HG02852 (cell line): ENCODE measurements at regions not wholly inside any gene's neighbourhood (a gene's known extent, or its start where the extent isn't known, plus 50 kb on each side); places are given as distances from the start of the nearest gene placed in this dataset.

ENCODE experiments used
- ATAC-seq: cut with Tn5 transposase; IDR thresholded peaks from one replicate; pipeline ENCODE4 v1.9.1; 2021; ENCODE audit warnings: mild to moderate bottlenecking, moderate library complexity; ENCODE audit not compliant: unreplicated experiment

DNA sequence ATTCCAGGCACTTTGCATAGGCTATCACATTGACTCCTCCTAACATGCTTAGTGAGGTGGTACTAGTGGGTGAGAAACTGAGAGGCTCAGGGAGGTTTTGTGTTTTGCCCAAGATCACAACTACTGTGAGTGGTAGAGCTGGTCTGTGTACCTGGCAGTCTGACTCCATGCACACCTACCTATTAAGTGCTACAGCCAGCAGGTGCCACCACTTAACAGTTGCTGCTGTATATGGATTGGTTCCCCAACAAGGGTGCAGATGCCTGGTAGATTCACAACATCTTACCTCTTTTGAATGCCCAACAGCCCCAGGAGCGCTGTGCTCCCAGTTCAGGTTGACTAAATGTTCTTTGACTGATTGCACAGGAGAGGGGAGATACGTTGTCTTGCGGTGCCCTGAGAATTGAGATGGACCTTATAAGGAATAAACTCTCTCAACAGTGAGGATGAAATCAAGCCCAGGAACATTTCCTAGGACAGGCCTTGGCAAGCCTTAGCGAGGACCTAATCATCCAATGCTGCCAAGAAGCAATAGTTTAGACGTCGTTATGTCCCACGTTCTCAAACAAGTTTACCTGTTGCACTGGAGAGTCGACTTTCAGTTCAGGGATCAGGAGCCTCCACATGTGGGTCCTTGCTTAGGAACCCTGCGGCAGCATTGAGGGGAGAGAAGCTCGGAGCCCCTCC is 78.9 kb upstream of the F3 start:
- no peak for ATAC-seq

DNA sequence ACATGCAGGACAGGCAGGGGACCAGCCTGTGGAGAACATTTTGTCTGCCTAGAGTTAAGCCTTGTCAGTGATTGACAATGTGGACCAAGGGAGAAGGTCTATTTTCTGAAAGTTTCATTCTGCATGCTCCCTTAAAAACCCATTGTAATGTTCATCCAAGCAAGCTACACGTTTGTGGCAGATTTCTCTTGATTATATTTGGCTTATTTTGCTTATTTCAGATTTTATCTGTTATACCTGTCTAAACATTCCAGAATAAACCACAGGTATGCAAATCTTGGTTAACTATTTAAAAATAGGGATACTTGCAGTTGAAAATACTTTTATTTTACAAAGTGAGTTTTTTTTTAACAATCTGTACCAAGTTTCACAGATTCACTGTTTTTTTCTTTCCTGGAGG is 78.2 kb upstream of the F3 start:
- no peak for ATAC-seq

- ATAC-seq = no peak
Observed at GRCh38 chr1:94617957-94618739, 76.6 kb upstream of the F3 start.

DNA sequence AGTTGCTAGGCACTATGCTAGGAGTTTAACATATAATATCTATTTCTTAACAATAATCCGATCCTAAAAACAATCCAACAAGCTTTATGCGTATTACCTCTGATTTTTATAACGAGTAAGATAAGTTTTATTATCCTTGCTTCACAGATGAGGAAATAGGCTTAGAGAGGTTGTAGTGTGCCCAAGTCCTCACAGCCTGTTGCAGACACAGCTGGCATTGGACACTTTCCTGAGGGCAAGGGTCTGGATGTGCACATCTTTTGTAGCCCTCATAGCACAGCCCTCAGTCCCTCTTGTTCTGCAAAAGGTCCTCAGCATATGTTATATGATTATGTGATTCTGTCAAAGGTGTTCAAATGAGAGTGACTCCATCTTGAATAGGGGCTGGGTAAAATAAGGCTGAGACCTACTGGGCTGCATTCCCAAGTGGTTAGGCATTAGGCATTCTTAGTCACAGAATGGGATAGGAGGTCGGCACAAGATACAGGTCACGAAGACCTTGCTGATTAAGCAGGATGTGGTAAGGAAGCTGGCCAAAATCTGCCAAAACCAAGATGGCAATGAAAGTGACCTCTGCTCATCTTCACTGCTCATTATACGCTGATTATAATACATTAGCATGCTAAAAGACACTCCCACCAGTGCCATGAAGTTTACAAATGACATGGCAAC is 75.7 kb upstream of the F3 start:
- no peak for ATAC-seq

DNA sequence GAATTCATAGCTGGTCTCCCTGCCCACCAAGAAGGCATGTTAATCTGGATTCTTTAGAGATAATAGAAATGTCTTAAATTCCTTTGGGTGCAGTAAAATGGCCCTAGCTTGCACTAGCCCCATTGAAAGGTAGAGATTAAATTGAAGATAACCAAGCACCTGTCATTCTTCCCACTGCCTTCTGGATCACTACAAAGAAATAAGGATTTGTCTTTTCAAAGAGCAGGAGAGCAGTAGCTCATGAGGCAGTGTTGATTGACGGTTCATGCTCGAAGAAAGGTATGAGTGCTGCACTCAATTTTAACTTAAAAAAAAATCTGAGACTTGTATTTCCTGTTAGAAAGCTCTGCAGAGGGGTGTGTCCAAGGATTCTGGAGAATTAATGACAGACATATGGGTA is 74.9 kb upstream of the F3 start:
- no peak for ATAC-seq

- no peak for ATAC-seq
Observed at GRCh38 chr1:94614996-94615395, 73.4 kb upstream of the F3 start.

- ATAC-seq = no peak
Observed at GRCh38 chr1:94614168-94614815, 72.7 kb upstream of the F3 start.

DNA sequence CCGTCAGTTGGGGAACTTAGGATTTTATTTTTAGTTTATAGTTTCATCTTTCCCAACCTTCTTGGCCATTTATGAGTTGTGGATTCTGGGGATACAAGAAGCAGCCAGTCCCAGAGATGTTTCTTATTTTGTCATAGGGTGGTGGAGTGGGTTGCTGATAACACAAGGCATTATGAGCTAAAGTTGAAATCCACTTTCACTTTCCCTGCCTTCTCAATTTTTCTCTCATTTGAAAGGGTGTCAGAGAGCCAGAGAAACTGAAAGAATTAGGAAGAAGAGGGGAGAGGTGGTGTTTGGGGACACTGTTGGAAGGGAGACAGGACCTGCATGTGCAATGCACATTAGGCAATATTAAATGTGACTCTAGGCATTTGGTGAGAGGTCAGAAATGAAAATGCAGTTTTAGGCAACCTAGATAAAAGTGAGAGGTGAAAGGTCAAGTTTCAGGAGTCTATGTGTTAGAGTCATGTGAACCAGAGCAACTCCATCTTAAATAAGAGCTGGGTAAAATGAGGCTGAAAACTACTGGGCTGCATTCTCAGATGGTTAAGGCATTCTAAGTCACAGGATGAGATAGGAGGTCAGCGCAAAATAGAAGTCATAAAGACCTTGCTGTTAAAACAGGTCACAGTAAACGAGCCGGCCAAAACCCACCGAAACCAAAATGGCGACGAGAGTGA is 71.1 kb upstream of the F3 start:
- ATAC-seq = no peak

DNA sequence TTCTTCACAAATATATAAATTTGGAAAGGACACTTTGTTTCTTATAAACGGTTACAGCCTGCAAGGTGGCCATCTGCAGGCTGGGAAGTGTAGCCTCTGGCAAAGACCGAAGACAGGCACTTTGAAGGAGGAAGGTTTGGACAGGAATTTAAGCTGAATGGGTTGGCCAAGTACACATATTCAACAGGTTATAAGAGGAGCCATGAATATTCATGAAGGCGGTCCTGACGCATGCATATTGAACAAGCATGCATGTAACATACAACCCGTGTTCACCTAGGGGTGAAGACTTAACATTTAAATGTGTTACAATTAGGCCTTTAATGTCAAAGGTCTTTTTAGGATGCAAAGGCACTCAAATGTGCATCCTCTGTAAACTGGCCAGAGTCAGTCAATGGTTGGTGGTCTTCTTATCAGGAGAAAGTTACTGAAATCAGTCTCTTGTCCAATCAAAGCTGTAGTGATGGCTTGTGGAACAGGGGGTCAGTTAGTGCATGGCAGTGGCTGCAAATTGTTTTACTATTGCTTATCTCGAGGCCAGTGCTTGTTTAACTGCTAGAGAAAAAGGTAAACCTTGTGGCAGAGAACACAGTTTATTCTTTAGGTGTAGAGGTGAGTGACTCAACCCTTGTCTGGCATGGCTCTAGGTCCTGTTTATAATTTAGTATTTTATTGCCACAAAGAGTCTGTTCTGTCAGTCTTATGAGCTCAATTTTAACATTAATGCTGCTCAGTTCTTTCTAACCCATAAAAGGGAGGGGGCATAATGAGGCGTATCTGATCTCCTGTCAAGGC is 70.3 kb upstream of the F3 start:
- ATAC-seq = no peak

DNA sequence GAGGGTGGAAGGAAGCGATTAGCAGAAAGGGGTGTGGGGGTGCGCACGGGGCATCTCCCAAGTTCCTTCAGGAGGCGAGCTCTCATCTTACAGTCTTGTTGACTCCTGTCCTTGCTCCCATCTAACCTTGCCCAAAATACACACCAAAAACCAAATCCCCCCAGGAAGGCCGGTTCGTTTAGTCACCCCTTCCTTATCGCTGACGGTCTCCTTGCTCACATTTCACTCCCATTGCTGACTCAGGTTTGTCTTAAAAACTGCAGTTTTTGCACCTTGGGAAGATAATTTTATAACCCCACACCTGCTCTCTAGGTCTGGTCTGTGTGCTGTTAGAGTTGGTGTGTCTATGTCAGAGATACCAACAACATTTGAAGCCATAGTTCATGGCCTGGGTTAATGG is 68.1 kb upstream of the F3 start:
- no peak for ATAC-seq

DNA sequence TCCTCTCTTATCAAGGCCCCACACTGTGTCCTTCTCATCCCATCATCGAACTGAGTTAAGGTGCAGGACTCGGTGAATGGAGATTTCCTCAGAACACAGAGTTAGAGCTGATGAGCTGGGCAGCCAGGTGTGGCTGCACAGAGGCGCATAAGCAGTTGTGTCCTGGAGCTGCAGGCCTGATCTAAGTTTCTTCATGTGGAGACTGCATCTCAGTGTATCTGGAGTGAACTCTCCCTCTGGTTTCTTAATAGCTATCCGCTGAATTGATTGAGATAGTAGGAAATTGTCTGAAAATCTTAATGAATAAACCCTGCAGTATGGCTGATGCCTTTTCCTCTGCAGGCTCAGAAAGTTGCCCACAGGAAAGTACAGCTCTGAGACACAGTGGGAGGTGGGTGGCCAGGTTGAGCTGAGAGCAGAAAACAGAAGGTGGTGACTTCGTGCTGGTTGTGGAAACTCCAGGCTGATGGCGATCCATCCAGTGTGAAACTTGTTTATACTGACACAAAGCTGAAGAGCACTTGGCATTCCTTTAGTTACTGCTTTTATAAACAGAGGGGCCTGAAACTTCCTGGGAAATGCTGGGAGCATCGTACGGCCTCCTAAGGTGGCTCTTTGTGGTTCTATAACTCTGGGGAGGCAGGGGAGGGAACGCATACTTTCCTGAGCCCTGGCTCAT is 67.4 kb upstream of the F3 start:
- ATAC-seq = no peak

GRCh38 chr1:94608142-94608851 is 66.7 kb upstream of the F3 start:
- ATAC-seq = no peak

GRCh38 chr1:94607398-94607797 is 65.8 kb upstream of the F3 start:
- ATAC-seq = no peak

DNA sequence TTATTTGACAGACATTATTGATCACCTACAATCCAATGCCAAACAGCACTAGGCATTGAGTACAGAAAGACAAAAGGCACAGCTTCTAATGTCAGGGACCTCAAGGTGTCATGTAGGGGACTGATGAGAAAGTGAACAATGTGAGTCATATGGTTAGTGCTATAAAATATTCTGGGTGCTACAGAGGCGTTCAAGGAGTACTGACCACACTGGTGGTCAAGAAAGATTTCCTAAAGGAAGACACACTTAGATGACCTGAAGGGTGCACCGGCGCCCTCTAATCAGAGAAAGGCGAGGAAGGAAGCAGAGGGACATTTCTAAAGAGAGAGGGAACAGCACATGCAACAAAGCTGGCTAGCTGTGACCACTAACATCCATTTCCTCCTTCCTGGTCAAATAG is 64.9 kb upstream of the F3 start:
- no peak for ATAC-seq

DNA sequence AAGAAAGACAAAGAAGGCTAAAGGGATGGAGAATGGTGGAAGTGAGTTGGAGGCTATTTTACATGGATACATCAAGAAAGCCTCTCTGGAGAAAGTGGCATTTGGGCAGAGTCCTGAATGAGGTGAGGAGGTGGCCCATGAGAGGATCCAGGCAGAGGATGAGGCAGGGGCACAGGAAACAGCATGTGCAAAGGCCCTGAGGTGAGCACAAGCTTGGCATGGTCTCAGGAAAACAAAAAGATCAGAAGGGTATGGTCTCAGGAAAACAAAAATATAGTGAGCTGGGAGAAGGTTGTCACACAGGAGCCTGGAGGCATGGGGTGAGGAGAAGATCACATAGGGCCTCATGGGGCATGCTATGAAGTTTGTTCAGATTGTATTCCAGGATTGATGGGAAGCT is 62.1 kb upstream of the F3 start:
- ATAC-seq = no peak

GRCh38 chr1:94602802-94603625 is 61.5 kb upstream of the F3 start:
- ATAC-seq = no peak

DNA sequence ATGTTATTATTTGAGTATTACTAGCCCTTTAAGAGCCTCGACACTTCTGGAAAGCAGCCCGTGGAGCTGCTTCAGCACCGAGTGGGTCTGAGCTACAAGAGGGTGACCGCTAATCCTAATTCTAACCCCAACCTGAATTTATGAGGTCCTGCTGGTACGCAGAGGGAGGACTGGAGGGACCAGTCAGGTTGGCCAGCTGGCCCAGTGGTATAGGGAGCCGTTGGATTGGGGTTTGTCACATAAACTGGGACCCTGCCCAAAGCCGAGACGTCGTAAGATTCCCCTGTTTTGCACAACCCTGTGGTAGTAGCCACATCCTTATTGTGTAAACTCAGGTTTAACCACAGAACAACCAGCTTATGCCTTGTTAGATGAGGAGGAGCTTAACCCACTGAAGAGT is 60.8 kb upstream of the F3 start:
- ATAC-seq = no peak

DNA sequence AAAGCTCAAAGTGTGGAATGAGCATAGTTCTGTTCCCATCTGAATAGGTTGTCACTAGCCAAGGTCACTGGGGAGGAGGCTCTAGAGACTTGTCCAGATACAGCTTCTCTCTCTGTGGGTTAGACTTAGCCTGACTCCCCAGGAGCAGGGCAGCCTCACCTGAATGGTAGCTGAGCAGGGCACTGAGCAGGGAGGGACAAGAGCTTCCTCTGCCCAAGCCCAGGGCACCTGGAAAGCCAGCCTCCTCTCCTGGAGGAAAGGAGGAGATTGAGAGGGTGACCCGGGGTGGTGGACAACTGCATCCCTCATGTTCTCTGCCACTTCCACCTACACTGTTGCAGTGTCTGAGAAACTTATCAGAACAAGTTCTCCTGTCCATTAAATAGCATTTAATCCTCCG is 59.0 kb upstream of the F3 start:
- no peak for ATAC-seq
